ENCODE measurements at regions not wholly inside any gene's neighbourhood (a gene's known extent, or its start where the extent isn't known, plus 50 kb on each side); places are given as distances from the start of the nearest gene placed in this dataset.

GRCh38 chr20:58039274-58040092 is 189.0 kb downstream of the ANKRD60 start:
- TF ChIP-seq, protein P1, sequence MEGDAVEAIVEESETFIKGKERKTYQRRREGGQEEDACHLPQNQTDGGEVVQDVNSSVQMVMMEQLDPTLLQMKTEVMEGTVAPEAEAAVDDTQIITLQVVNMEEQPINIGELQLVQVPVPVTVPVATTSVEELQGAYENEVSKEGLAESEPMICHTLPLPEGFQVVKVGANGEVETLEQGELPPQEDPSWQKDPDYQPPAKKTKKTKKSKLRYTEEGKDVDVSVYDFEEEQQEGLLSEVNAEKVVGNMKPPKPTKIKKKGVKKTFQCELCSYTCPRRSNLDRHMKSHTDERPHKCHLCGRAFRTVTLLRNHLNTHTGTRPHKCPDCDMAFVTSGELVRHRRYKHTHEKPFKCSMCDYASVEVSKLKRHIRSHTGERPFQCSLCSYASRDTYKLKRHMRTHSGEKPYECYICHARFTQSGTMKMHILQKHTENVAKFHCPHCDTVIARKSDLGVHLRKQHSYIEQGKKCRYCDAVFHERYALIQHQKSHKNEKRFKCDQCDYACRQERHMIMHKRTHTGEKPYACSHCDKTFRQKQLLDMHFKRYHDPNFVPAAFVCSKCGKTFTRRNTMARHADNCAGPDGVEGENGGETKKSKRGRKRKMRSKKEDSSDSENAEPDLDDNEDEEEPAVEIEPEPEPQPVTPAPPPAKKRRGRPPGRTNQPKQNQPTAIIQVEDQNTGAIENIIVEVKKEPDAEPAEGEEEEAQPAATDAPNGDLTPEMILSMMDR (IDR thresholded peaks at IDR 0.05; ENCODE audit: low read depth, low read length) = no peak
- no peak for TF ChIP-seq EZH2phosphoT487 (IDR thresholded peaks at IDR 0.05; ENCODE audit: low read depth)
